ENCODE measurements at regions not wholly inside any gene's neighbourhood (a gene's known extent, or its start where the extent isn't known, plus 50 kb on each side); places are given as distances from the start of the nearest gene placed in this dataset.
A peak's percentile ranks its signal among the peaks of the same experiment; 100 is the strongest.

DNA sequence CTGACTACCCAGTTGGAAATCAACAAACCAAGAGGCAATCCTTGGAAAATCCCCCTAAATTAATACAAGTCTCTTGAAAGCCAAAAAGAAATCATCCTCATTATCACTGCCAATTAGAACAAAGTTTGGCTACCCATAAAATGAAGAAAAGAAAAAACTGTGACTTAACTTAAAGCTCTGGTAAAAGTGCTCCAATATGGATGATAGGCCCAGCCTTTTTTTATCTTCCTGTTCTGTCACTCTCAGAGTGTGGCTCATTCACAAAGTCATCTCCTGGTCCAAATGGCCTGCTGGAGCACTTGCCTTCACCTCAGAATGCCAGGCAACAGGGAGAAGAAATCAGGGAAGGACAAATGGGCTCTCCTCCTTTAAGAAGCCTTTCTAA is 155.1 kb upstream of the GHITM start:
- DNase-seq (ENCODE audit: low read depth) = no peak
- TF ChIP-seq, protein P1, sequence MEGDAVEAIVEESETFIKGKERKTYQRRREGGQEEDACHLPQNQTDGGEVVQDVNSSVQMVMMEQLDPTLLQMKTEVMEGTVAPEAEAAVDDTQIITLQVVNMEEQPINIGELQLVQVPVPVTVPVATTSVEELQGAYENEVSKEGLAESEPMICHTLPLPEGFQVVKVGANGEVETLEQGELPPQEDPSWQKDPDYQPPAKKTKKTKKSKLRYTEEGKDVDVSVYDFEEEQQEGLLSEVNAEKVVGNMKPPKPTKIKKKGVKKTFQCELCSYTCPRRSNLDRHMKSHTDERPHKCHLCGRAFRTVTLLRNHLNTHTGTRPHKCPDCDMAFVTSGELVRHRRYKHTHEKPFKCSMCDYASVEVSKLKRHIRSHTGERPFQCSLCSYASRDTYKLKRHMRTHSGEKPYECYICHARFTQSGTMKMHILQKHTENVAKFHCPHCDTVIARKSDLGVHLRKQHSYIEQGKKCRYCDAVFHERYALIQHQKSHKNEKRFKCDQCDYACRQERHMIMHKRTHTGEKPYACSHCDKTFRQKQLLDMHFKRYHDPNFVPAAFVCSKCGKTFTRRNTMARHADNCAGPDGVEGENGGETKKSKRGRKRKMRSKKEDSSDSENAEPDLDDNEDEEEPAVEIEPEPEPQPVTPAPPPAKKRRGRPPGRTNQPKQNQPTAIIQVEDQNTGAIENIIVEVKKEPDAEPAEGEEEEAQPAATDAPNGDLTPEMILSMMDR (IDR thresholded peaks at IDR 0.05; ENCODE audit: control insufficient read depth, extremely low read depth, insufficient read depth) = no peak
- H3K4me3 ChIP-seq (ENCODE audit: low read depth, low read length) = no peak overlapping the region

DNA sequence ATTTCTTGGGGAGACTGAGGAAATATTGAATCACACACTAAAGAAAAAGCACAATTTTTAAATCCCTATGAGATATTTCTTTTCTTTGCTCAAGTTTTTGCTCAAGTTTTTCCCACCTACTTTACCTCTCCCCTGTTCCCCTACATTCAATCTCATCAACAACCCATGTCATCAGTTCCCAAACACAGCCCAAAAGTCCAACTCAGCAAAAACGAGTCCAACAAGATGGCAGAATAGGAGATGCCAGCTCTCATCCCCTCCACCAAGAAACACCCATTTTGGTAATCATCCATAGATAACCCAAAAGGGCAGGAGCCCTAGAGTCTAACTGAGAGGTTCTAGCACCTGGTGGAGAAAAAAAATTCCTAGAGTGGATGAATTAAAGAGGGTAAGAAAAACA is 152.5 kb upstream of the GHITM start:
- H3K4me3 ChIP-seq (ENCODE audit: low read depth, low read length) = no peak overlapping the region
- no peak for DNase-seq (ENCODE audit: low read depth)
- TF ChIP-seq, protein P1 (IDR thresholded peaks at IDR 0.05; ENCODE audit: control insufficient read depth, extremely low read depth, insufficient read depth) = no peak

DNA sequence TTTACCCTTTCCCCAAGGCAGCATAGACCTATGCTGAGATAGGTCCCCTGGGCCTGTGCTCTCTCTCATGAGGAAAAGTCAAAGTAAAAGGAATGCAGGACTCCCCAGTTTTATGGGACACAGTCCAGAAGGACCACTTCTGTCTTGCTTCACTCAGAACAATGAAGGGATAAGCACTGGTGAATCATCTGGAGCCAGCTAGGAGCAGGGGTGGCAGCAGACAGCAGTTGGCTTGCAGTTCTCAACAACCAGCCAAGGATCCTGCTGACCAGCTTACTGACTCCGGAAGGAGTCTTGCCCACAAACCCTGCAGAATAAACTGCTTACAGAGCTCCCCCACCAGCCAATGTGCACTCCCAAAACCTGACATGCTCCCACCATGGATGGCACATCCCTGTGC is 152.1 kb upstream of the GHITM start:
- TF ChIP-seq, protein P1 (IDR thresholded peaks at IDR 0.05; ENCODE audit: control insufficient read depth, extremely low read depth, insufficient read depth) = no peak
- no peak for DNase-seq (ENCODE audit: low read depth)
- no peak overlapping the region for H3K4me3 ChIP-seq (ENCODE audit: low read depth, low read length)

DNA sequence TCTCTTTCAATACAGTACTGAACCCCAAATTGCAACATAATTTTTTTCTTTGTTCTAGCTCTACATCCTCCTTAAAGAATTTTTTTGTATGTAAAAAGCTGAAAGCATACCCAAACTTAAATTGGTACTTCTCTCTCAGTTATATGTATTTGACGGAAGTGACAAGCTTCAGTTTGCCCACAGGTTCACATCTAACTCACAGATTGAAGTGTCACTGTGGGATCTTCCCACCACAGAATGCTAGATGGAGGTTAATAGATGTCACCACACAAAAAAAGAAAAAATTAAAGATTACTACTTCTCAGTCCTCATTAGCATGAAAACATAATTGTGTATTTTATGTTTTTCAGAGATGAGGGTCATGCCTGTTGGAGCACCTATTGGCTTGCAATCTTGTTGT is 150.9 kb upstream of the GHITM start:
- TF ChIP-seq, protein P1 (IDR thresholded peaks at IDR 0.05; ENCODE audit: control insufficient read depth, extremely low read depth, insufficient read depth) = no peak
- no peak overlapping the region for H3K4me3 ChIP-seq (ENCODE audit: low read depth, low read length)
- no peak for DNase-seq (ENCODE audit: low read depth)

DNA sequence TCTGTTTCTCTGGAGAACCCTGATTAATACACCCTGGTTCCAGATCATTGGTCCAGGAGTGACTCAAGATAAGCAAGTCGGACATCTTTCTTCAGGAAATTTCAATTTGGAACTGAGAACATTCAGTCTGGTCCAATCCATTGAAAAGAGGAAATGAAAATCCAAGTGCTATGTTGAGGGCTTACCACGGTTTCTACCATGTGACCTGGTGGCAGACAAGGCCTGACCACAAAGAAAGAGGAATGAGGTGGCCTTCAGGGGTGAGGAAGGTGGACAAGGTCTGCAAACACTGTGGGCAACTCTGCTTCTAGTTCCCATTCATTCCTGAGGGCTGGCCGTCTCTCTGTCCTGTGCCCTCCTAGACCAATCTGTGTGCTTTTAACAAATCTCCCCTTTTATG is 149.2 kb upstream of the GHITM start:
- DNase-seq (ENCODE audit: low read depth) = no peak
- TF ChIP-seq, protein P1 (IDR thresholded peaks at IDR 0.05; ENCODE audit: control insufficient read depth, extremely low read depth, insufficient read depth) = no peak
- no peak overlapping the region for H3K4me3 ChIP-seq (ENCODE audit: low read depth, low read length)

DNA sequence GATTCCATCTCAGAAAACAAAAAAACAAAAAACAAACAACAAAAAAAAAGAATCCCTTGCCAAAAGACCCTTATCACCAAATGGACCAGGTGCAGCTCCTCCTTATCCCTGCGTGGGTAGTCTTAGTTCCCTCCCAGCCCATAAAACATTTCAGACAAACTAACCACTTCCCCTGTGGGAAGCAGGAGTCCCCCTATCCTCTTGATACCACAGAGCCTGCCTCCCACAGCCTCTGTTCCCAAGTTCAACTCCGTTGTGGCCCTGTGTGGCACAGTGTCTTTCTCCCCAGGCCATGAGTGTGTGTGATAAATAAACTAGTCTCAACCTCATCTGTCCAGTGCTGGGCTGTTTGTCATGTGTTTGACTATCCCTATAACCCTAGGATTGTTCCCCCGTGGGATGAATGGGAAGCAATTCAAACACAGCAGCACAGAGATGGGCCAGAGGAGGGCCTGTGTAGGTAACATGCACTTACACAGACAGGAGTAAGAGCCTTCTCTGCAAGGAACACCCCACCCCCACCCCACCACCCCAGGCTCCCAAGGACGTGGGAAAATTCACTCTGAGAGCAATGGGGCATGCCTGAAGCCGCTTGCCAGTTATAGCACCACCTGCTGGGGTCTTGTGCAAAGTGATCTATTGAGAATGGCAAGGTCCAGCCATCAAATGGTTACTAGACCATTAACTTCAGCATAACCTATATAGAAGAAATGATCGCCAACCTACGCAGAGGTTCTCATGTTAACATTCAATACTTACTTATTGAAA is 147.1 kb upstream of the GHITM start:
- no peak overlapping the region for H3K4me3 ChIP-seq (ENCODE audit: low read depth, low read length)
- TF ChIP-seq, protein P1 (IDR thresholded peaks at IDR 0.05; ENCODE audit: control insufficient read depth, extremely low read depth, insufficient read depth) = peak; percentile 56
- no peak for DNase-seq (ENCODE audit: low read depth)

DNA sequence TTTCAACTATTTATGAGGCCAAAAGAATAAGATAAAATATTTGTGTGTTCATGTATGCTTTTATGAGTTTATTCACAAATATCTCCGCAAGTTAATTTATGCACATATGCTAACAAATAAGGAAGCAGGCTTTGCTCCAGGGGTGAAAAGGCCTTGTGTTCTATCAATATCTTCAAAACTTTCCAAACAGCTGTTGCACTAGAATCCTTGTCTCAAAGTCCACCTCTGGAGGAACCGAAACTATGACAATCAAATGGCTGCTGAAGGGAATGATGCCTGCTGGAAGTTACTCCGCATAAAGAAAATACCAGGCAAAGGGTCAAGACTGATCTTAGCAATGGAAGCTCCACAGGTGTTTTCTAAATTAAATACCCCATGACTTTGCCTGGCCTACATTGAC is 145.0 kb upstream of the GHITM start:
- TF ChIP-seq, protein P1 (IDR thresholded peaks at IDR 0.05; ENCODE audit: control insufficient read depth, extremely low read depth, insufficient read depth) = no peak
- H3K4me3 ChIP-seq (ENCODE audit: low read depth, low read length) = no peak overlapping the region
- no peak for DNase-seq (ENCODE audit: low read depth)
